IMR-90 (cell line): ENCODE measurements at regions not wholly inside any gene's neighbourhood (a gene's known extent, or its start where the extent isn't known, plus 50 kb on each side); places are given as distances from the start of the nearest gene placed in this dataset.

ENCODE experiments used
- ATAC-seq: fragments of 200-7000 bp; cut with Tn5 transposase; 2 replicates; pipeline ENCODE4 v1.9.1; 2020; ENCODE audit warnings: low read depth, mild to moderate bottlenecking, moderate library complexity
- BruUV-seq: library from RNA; stranded (reverse); fragments of 400-500 nt; replicated peaks from 2 replicates; lab custom pipeline; 2021; lab: Mats Ljungman, UMichigan
- CTCF ChIA-PET: fragments of 300-600 bp; formaldehyde crosslinking; extraction: SDS; loops from one replicate; lab custom pipeline; 2021; ENCODE audit warnings: antibody characterized with exemption; lab: Yijun Ruan, JAX
- POLR2A ChIA-PET: fragments of 300-600 bp; sonication (Branson Sonifier 250); formaldehyde crosslinking; loops from one replicate; lab custom pipeline; 2022; ENCODE audit warnings: antibody characterized with exemption; ENCODE audit not compliant: unreplicated experiment; lab: Charles Lee
- DNase-seq: peaks from one replicate; pipeline ENCODE4 v3.0.0; 2013
- H2AFZ ChIP-seq: replicated peaks from 2 replicates; pipeline ENCODE3; 2013; ENCODE audit warnings: low read length, mild to moderate bottlenecking; ENCODE audit not compliant: poor library complexity
- H2AK5ac ChIP-seq: 2 replicates; pipeline ENCODE4 v1.6.1; 2013; ENCODE audit warnings: low read depth, low read length, inconsistent platforms
- H2AK9ac ChIP-seq: replicated peaks from 2 replicates; pipeline ENCODE3; 2013; ENCODE audit warnings: mild to moderate bottlenecking, low read depth, low read length, moderate library complexity; ENCODE audit not compliant: poor library complexity
- H2BK120ac ChIP-seq: 2 replicates; pipeline ENCODE4 v1.6.1; 2013; ENCODE audit warnings: low read depth, low read length, inconsistent platforms
- H2BK15ac ChIP-seq: 3 replicates; pipeline ENCODE4 v1.6.1; 2013; ENCODE audit warnings: low read depth, low read length, inconsistent platforms
- H2BK20ac ChIP-seq: 2 replicates; pipeline ENCODE4 v1.6.1; 2013; ENCODE audit warnings: low read depth, mild to moderate bottlenecking, inconsistent platforms, low read length, moderate library complexity
- H2BK5ac ChIP-seq: 2 replicates; pipeline ENCODE4 v1.6.1; 2013; ENCODE audit warnings: mild to moderate bottlenecking, low read depth, low read length, inconsistent platforms; ENCODE audit not compliant: poor library complexity, severe bottlenecking
- H3K14ac ChIP-seq: replicated peaks from 2 replicates; pipeline ENCODE4 v1.6.1; 2013; ENCODE audit warnings: low read depth, low read length, inconsistent platforms
- H3K18ac ChIP-seq: 2 replicates; pipeline ENCODE4 v1.6.1; 2013; ENCODE audit warnings: low read depth, low read length, control low read depth
- H3K23ac ChIP-seq: 2 replicates; pipeline ENCODE4 v1.6.1; 2013; ENCODE audit warnings: low read depth, low read length, inconsistent platforms
- H3K27ac ChIP-seq: 2 replicates; pipeline ENCODE4 v1.5.1; 2013; ENCODE audit warnings: mild to moderate bottlenecking, control low read depth, low read length; ENCODE audit not compliant: insufficient read depth
- H3K27me3 ChIP-seq: 2 replicates; pipeline ENCODE4 v1.6.1; 2013; ENCODE audit warnings: low read length; ENCODE audit not compliant: control insufficient read depth, insufficient read depth
- H3K36me3 ChIP-seq: 2 replicates; pipeline ENCODE4 v1.6.1; 2013; ENCODE audit warnings: low read length, mixed read lengths; ENCODE audit not compliant: control insufficient read depth, insufficient read depth
- H3K4ac ChIP-seq: 2 replicates; pipeline ENCODE4 v1.6.1; 2013; ENCODE audit warnings: low read depth, low read length, inconsistent platforms
- H3K4me1 ChIP-seq: 2 replicates; pipeline ENCODE4 v1.6.1; 2013; ENCODE audit warnings: low read length, mixed read lengths; ENCODE audit not compliant: control insufficient read depth, insufficient read depth
- H3K4me2 ChIP-seq: 2 replicates; pipeline ENCODE4 v1.6.1; 2013; ENCODE audit warnings: low read depth, mild to moderate bottlenecking, control low read depth, low read length, moderate library complexity
- H3K4me3 ChIP-seq: 2 replicates; pipeline ENCODE4 v1.5.1; 2013; ENCODE audit warnings: low read depth, mild to moderate bottlenecking, control low read depth, low read length, moderate library complexity; ENCODE audit not compliant: insufficient read depth
- H3K56ac ChIP-seq: 2 replicates; pipeline ENCODE4 v1.6.1; 2013; ENCODE audit warnings: low read length, inconsistent platforms; ENCODE audit not compliant: insufficient read depth; ENCODE audit errors: extremely low read depth
- H3K79me1 ChIP-seq, 2 experiments: 2 replicates each; pipeline ENCODE4 v1.6.1; 2013; ENCODE audit warnings: low read length in 2 of 2, inconsistent platforms in 1 of 2, low read depth in 1 of 2
- H3K9ac ChIP-seq: 2 replicates; pipeline ENCODE4 v1.6.1; 2013; ENCODE audit warnings: low read depth, low read length, control low read depth
- H3K9me1 ChIP-seq: 2 replicates; pipeline ENCODE4 v1.6.1; 2013; ENCODE audit warnings: low read length, inconsistent platforms; ENCODE audit not compliant: insufficient read depth
- H3K9me3 ChIP-seq: 2 replicates; pipeline ENCODE4 v1.6.1; 2013; ENCODE audit warnings: low read length; ENCODE audit not compliant: control insufficient read depth, insufficient read depth
- H4K20me1 ChIP-seq: 2 replicates; pipeline ENCODE4 v1.6.1; 2013; ENCODE audit warnings: low read length, inconsistent platforms; ENCODE audit not compliant: insufficient read depth
- H4K5ac ChIP-seq: 2 replicates; pipeline ENCODE4 v1.6.1; 2013; ENCODE audit warnings: mild to moderate bottlenecking, low read depth, low read length, control low read depth
- H4K8ac ChIP-seq, 2 experiments: 2 replicates each; pipeline ENCODE4 v1.6.1; 2013; ENCODE audit warnings: low read depth in 2 of 2, low read length in 2 of 2, control low read depth in 1 of 2, inconsistent platforms in 1 of 2
- H4K91ac ChIP-seq: 2 replicates; pipeline ENCODE4 v1.6.1; 2013; ENCODE audit warnings: low read depth, low read length, inconsistent platforms; ENCODE audit not compliant: insufficient read depth
- CEBPB ChIP-seq: IDR thresholded peaks from 2 replicates; pipeline ENCODE4 v1.6.1; 2012; ENCODE audit warnings: low read depth, low read length, improper control_type of control experiment
- ELK1 ChIP-seq: fragments of 150-350 bp; IDR thresholded peaks from 2 replicates; pipeline ENCODE4 v1.6.1; 2016; ENCODE audit warnings: low read depth, mild to moderate bottlenecking, low read length, moderate library complexity, borderline replicate concordance
- MAFK ChIP-seq: IDR thresholded peaks from 2 replicates; pipeline ENCODE4 v1.6.1; 2012; ENCODE audit warnings: low read depth, low read length, improper control_type of control experiment
- MAZ ChIP-seq: IDR thresholded peaks from 2 replicates; pipeline ENCODE4 v1.6.1; 2012; ENCODE audit warnings: low read depth, mild to moderate bottlenecking, low read length, improper control_type of control experiment, moderate library complexity, borderline replicate concordance
- MXI1 ChIP-seq: IDR thresholded peaks from 2 replicates; pipeline ENCODE4 v1.6.1; 2012; ENCODE audit warnings: low read depth, mild to moderate bottlenecking, low read length, moderate library complexity, borderline replicate concordance
- NFE2L2 ChIP-seq: fragments of 150-350 bp; IDR thresholded peaks from 2 replicates; pipeline ENCODE4 v1.6.1; 2016; ENCODE audit warnings: low read depth, mild to moderate bottlenecking, low read length
- POLR2A ChIP-seq: IDR thresholded peaks from 2 replicates; pipeline ENCODE4 v1.6.1; 2012; ENCODE audit warnings: mild to moderate bottlenecking, low read depth, low read length
- RAD21 ChIP-seq: IDR thresholded peaks from 2 replicates; pipeline ENCODE4 v1.6.1; 2012; ENCODE audit warnings: low read length, improper control_type of control experiment
- RCOR1 ChIP-seq: IDR thresholded peaks from 2 replicates; pipeline ENCODE4 v1.6.1; 2012; ENCODE audit warnings: mild to moderate bottlenecking, low read length, improper control_type of control experiment; ENCODE audit not compliant: insufficient replicate concordance
- RFX5 ChIP-seq: IDR thresholded peaks from 2 replicates; pipeline ENCODE4 v1.8.0; 2012; ENCODE audit warnings: low read depth, mild to moderate bottlenecking, low read length, moderate library complexity
- WGBS, 2 experiments: methylation state at CpG; one replicate each; pipeline versions ENCODE4 v1.1.5 to v1.1.7; 2013; ENCODE audit warnings: missing lambda C conversion rate in 2 of 2; ENCODE audit not compliant: insufficient read length in 1 of 2; ENCODE audit errors: extremely low coverage in 2 of 2; 5-methylcytosine and 5-hydroxymethylcytosine counted together
- dilution Hi-C: fragments of 300-500 bp; cut with HindIII; formaldehyde crosslinking; loops from one replicate; pipeline ENCODE4 v1.14.3; 2018; ENCODE audit warnings: low sequenced_read_pairs; ENCODE audit not compliant: unreplicated experiment
- in situ Hi-C: fragments of 300-500 bp; cut with MboI; formaldehyde crosslinking; loops from 3 replicates; pipeline ENCODE4 v1.14.3; 2019; ENCODE audit warnings: low sequenced_read_pairs, inconsistent platforms, mixed read lengths
- intact Hi-C: fragments of 100-400 bp; cut with micrococcal nuclease; formaldehyde crosslinking; loops from 2 replicates; pipeline ENCODE4 v1.10.0; 2022
- TF ChIP-seq, protein P1 (sequence below): fragments of 150-350 bp; IDR thresholded peaks from 2 replicates; pipeline ENCODE4 v1.6.1; 2017; ENCODE audit warnings: mild to moderate bottlenecking, antibody characterized with exemption, low read length, low read depth
- TF ChIP-seq, protein P2 (sequence below): conservative IDR thresholded peaks from 2 replicates; pipeline ENCODE4 v1.5.1; 2012; ENCODE audit warnings: mild to moderate bottlenecking, low read depth, low read length, improper control_type of control experiment

DNA sequence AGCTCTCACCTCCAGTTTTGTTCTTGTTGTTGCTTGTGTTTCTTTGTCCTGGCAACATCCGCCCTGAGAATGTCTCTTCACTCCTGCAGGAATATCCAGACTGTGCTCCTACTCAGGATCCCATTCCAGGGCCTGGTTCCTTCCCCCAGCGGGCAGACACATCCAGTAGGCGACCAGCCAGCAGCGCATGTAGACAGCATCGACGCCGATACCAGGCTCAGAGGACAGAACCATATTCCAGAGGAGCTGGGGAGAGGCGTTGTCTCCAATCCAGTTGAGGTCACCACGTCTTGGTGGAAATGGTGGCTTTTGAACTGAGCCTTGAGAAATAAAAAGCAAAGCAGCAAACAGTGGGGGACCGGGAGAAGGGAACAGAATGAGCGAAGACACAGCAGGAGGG is 114.6 kb upstream of the THBS2 start:
- H2BK20ac ChIP-seq: no peak overlapping the region
- no peak overlapping the region for H4K5ac ChIP-seq
- peaks cover 4% of the 10 kb centered on the region for H3K9me1 ChIP-seq
- H3K4ac ChIP-seq: no peak overlapping the region
- H3K27ac ChIP-seq: no peak overlapping the region
- ChIA-PET CTCF (no interaction called here), POLR2A (no interaction called here)
- no peak for ATAC-seq
- no peak overlapping the region for H4K91ac ChIP-seq
- H3K79me1 ChIP-seq: no peaks in the 10 kb centered on the region
- intact Hi-C loops: no loop called here
- no peak overlapping the region for H3K4me3 ChIP-seq
- no peak overlapping the region for H2AK5ac ChIP-seq
- H2BK15ac ChIP-seq: no peak overlapping the region
- BruUV-seq: no TSS peak
- dilution Hi-C loops: no loop called here
- no peak overlapping the region for H2BK120ac ChIP-seq
- TF ChIP-seq POLR2A: no peak
- no peak for TF ChIP-seq NFE2L2
- TF ChIP-seq, protein P1, sequence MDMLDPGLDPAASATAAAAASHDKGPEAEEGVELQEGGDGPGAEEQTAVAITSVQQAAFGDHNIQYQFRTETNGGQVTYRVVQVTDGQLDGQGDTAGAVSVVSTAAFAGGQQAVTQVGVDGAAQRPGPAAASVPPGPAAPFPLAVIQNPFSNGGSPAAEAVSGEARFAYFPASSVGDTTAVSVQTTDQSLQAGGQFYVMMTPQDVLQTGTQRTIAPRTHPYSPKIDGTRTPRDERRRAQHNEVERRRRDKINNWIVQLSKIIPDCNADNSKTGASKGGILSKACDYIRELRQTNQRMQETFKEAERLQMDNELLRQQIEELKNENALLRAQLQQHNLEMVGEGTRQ: no peak
- no peak for TF ChIP-seq ELK1
- no peak for TF ChIP-seq MXI1
- TF ChIP-seq, protein P2, sequence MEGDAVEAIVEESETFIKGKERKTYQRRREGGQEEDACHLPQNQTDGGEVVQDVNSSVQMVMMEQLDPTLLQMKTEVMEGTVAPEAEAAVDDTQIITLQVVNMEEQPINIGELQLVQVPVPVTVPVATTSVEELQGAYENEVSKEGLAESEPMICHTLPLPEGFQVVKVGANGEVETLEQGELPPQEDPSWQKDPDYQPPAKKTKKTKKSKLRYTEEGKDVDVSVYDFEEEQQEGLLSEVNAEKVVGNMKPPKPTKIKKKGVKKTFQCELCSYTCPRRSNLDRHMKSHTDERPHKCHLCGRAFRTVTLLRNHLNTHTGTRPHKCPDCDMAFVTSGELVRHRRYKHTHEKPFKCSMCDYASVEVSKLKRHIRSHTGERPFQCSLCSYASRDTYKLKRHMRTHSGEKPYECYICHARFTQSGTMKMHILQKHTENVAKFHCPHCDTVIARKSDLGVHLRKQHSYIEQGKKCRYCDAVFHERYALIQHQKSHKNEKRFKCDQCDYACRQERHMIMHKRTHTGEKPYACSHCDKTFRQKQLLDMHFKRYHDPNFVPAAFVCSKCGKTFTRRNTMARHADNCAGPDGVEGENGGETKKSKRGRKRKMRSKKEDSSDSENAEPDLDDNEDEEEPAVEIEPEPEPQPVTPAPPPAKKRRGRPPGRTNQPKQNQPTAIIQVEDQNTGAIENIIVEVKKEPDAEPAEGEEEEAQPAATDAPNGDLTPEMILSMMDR: no peak
- no peak for TF ChIP-seq RFX5
- no peak for TF ChIP-seq CEBPB
- TF ChIP-seq MAFK: no peak
- TF ChIP-seq MAZ: no peak
- no peak for TF ChIP-seq RCOR1
- TF ChIP-seq RAD21: no peak
- H3K9ac ChIP-seq: no peak overlapping the region
- no peaks in the 10 kb centered on the region for H3K36me3 ChIP-seq
- H3K4me2 ChIP-seq: no peak overlapping the region
- WGBS, 2 experiments: 93% methylated on average over 8 of the region's 11 CpGs; no CpG with 5 or more reads in 1 of the 2 experiments
- no peak overlapping the region for H2BK5ac ChIP-seq
- no peak overlapping the region for H3K23ac ChIP-seq
- no peak overlapping the region for H3K18ac ChIP-seq
- H4K8ac ChIP-seq: no peak overlapping the region
- H3K4me1 ChIP-seq: peaks cover 3% of the 10 kb centered on the region; the same call in 1 of the 2 replicates
- H3K14ac ChIP-seq: no peak overlapping the region
- no peak overlapping the region for H3K56ac ChIP-seq
- DNase-seq: no peak
- in situ Hi-C loops: no loop called here
- H2AFZ ChIP-seq: no peak overlapping the region
- H4K20me1 ChIP-seq: no peaks in the 10 kb centered on the region
- H3K9me3 ChIP-seq: peaks cover 2% of the 10 kb centered on the region; the same call in 1 of the 2 replicates
- no peak overlapping the region for H2AK9ac ChIP-seq
- H3K27me3 ChIP-seq: no peaks in the 10 kb centered on the region
